HG03103 (cell line): ENCODE measurements at regions not wholly inside any gene's neighbourhood (a gene's known extent, or its start where the extent isn't known, plus 50 kb on each side); places are given as distances from the start of the nearest gene placed in this dataset.

Experiments used
- ATAC-seq: cut with Tn5 transposase; IDR thresholded peaks from one replicate; pipeline ENCODE4 v1.9.1; 2021; ENCODE audit warnings: low read depth; ENCODE audit not compliant: unreplicated experiment

- no peak for ATAC-seq
Measured at GRCh38 chr3:72412340-72412956, 435.8 kb downstream of the SHQ1 start.

GRCh38 chr3:72411843-72412242 lies 436.4 kb downstream of the SHQ1 start:
- ATAC-seq: no peak

GRCh38 chr3:72411126-72411525 lies 437.1 kb downstream of the SHQ1 start:
- no peak for ATAC-seq

- ATAC-seq: no peak
Measured at GRCh38 chr3:72408983-72409779, 439.1 kb downstream of the SHQ1 start.

GRCh38 chr3:72407766-72408165 lies 440.5 kb downstream of the SHQ1 start:
- ATAC-seq: no peak

GRCh38 chr3:72405943-72406566 lies 442.2 kb downstream of the SHQ1 start:
- no peak for ATAC-seq

GRCh38 chr3:72401005-72401545 lies 447.2 kb downstream of the SHQ1 start:
- no peak for ATAC-seq

GRCh38 chr3:72398781-72399180 lies 449.5 kb downstream of the SHQ1 start:
- ATAC-seq: no peak

- ATAC-seq: no peak
Measured at GRCh38 chr3:72397586-72397985, 450.7 kb downstream of the SHQ1 start.

GRCh38 chr3:72396899-72397298 lies 451.3 kb downstream of the SHQ1 start:
- no peak for ATAC-seq

- ATAC-seq: no peak
Measured at GRCh38 chr3:72395776-72396311, 452.4 kb downstream of the SHQ1 start.

GRCh38 chr3:72393455-72393854 lies 454.8 kb downstream of the SHQ1 start:
- no peak for ATAC-seq

GRCh38 chr3:72391659-72392058 lies 456.6 kb downstream of the SHQ1 start:
- no peak for ATAC-seq

GRCh38 chr3:72390841-72391240 lies 457.4 kb downstream of the SHQ1 start:
- ATAC-seq: no peak

- no peak for ATAC-seq
Measured at GRCh38 chr3:72388644-72389043, 459.6 kb downstream of the SHQ1 start.

GRCh38 chr3:72388117-72388516 lies 460.1 kb downstream of the SHQ1 start:
- no peak for ATAC-seq

GRCh38 chr3:72386327-72387000 lies 461.8 kb downstream of the SHQ1 start:
- ATAC-seq: no peak

GRCh38 chr3:72385167-72385566 lies 463.1 kb downstream of the SHQ1 start:
- no peak for ATAC-seq

- ATAC-seq: no peak
Measured at GRCh38 chr3:72384602-72385001, 463.6 kb downstream of the SHQ1 start.

GRCh38 chr3:72383883-72384282 lies 464.4 kb downstream of the SHQ1 start:
- ATAC-seq: no peak

GRCh38 chr3:72383230-72383629 lies 465.0 kb downstream of the SHQ1 start:
- no peak for ATAC-seq
